ENCODE measurements at regions not wholly inside any gene's neighbourhood (a gene's known extent, or its start where the extent isn't known, plus 50 kb on each side); places are given as distances from the start of the nearest gene placed in this dataset.

DNA sequence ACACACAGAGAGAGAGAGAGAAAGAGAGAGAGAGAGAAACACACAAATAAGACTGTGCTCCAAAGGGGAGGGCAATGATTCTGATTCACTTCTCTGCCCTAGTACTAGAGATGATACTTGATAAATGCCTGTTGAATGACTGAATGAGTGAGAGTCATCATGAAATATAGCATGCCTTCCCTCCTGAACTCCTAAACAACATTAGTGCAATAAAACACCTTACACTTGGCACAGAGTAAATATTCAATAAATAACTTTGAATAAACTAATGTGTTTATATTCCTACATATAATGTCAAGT, 511.2 kb upstream of the RAG2 start:
- TF ChIP-seq CTCF (IDR thresholded peaks at IDR 0.05; ENCODE audit: extremely low read depth, low read depth, low read length), result no peak
- Histone ChIP-seq H3K79me2 (ENCODE audit: insufficient read depth, low read length) (no peaks in the 10 kb centered on the region), H3K36me3 (ENCODE audit: insufficient read depth, low read length) (no peaks in the 10 kb centered on the region), H3K9me3 (ENCODE audit: low read depth, low read length) (no peaks in the 10 kb centered on the region), H3K4me2 (ENCODE audit: insufficient read depth, low read length) (no peak overlapping the region), H3K4me3 (ENCODE audit: insufficient read depth, low read length) (no peak overlapping the region), H2AFZ (ENCODE audit: low read length) (no peak overlapping the region), H3K27me3 (ENCODE audit: insufficient read depth, low read length) (no peaks in the 10 kb centered on the region), H3K4me1 (ENCODE audit: insufficient read depth, low read length) (no peaks in the 10 kb centered on the region), H4K20me1 (ENCODE audit: insufficient read depth, low read length) (no peaks in the 10 kb centered on the region), H3K27ac (ENCODE audit: low read depth, low read length) (no peak overlapping the region)
- DNase-seq (ENCODE audit: insufficient read length, low spot score, missing footprints), result no peak

DNA sequence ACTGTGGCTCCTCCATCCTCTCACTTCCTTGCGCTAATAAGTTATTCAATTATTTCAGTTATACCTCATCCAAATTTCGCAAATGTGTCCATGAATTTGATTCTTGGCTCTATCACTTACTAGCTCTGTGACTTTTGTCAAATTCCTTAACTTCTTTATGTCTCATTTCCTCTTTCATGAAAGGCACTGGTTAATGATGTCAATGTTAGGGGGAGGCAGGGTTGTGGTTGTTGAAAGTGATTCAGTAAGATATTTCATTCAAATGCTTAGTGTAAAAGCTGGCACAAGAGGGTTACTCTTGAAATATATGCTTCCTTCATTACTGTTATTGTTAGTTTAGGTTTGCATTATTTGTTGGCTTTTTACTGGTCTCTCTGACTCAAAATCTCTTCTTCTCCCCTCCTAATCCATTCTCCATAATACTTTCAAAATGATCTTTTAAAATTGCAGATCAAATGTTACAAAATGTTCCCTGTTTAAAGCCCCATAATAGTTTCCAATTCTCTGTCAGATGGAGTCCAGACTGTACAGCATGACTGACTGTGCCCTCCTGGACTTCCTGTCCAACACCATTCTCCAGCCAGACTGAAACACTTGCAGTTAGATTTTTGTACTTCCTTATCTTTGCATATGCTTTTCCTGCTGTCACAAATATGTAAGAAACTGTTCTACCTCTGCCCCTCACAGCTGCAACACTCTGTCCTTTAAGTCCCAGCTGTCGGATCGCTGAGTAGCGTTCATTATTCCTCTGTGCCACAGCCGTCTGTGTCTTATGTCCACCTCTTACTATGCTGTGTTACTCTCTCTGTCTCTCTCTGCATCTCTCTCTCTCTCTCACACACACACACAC, 510.6 kb upstream of the RAG2 start:
- Histone ChIP-seq H4K20me1 (ENCODE audit: insufficient read depth, low read length) (no peaks in the 10 kb centered on the region), H3K9me3 (ENCODE audit: low read depth, low read length) (no peaks in the 10 kb centered on the region), H3K36me3 (ENCODE audit: insufficient read depth, low read length) (no peaks in the 10 kb centered on the region), H3K4me2 (ENCODE audit: insufficient read depth, low read length) (no peak overlapping the region), H3K4me1 (ENCODE audit: insufficient read depth, low read length) (no peaks in the 10 kb centered on the region), H3K4me3 (ENCODE audit: insufficient read depth, low read length) (no peak overlapping the region), H3K79me2 (ENCODE audit: insufficient read depth, low read length) (no peaks in the 10 kb centered on the region), H3K27ac (ENCODE audit: low read depth, low read length) (no peak overlapping the region), H2AFZ (ENCODE audit: low read length) (no peak overlapping the region), H3K27me3 (ENCODE audit: insufficient read depth, low read length) (no peaks in the 10 kb centered on the region)
- TF ChIP-seq CTCF (IDR thresholded peaks at IDR 0.05; ENCODE audit: extremely low read depth, low read depth, low read length), result no peak
- no peak for DNase-seq (ENCODE audit: insufficient read length, low spot score, missing footprints)

GRCh38 chr11:37107831-37108230, 509.8 kb upstream of the RAG2 start:
- no peak for TF ChIP-seq CTCF (IDR thresholded peaks at IDR 0.05; ENCODE audit: extremely low read depth, low read depth, low read length)
- no peaks in the 10 kb centered on the region for H3K4me1 ChIP-seq (ENCODE audit: insufficient read depth, low read length)
- no peaks in the 10 kb centered on the region for H3K27me3 ChIP-seq (ENCODE audit: insufficient read depth, low read length)
- H3K27ac ChIP-seq (ENCODE audit: low read depth, low read length), result no peak overlapping the region
- no peak for DNase-seq (ENCODE audit: insufficient read length, low spot score, missing footprints)
- no peak overlapping the region for H3K4me2 ChIP-seq (ENCODE audit: insufficient read depth, low read length)
- no peaks in the 10 kb centered on the region for H4K20me1 ChIP-seq (ENCODE audit: insufficient read depth, low read length)
- no peaks in the 10 kb centered on the region for H3K36me3 ChIP-seq (ENCODE audit: insufficient read depth, low read length)
- no peaks in the 10 kb centered on the region for H3K9me3 ChIP-seq (ENCODE audit: low read depth, low read length)
- H3K4me3 ChIP-seq (ENCODE audit: insufficient read depth, low read length), result no peak overlapping the region
- no peak overlapping the region for H2AFZ ChIP-seq (ENCODE audit: low read length)
- H3K79me2 ChIP-seq (ENCODE audit: insufficient read depth, low read length), result no peaks in the 10 kb centered on the region

DNA sequence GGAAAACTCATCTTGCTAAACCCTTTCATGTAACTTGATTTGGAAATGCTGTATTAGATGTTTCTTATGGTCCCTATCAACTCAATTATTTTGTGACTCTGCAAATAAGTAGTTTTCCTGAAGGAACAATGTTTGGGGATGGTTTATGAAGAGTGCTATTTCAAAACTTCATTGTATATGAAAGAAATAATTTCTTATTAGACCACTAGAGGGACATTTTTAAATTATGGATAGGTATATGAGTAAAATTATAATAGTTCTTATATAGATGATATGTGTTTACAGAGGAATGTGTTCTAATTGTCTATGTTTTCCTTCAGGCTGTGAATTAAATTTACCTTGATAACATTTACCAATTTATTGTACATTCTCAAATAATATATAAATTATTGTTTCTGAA, 509.4 kb upstream of the RAG2 start:
- Histone ChIP-seq H3K4me3 (ENCODE audit: insufficient read depth, low read length) (no peak overlapping the region), H3K4me1 (ENCODE audit: insufficient read depth, low read length) (no peaks in the 10 kb centered on the region), H3K27ac (ENCODE audit: low read depth, low read length) (no peak overlapping the region), H3K4me2 (ENCODE audit: insufficient read depth, low read length) (no peak overlapping the region), H3K9me3 (ENCODE audit: low read depth, low read length) (no peaks in the 10 kb centered on the region), H2AFZ (ENCODE audit: low read length) (no peak overlapping the region), H3K79me2 (ENCODE audit: insufficient read depth, low read length) (no peaks in the 10 kb centered on the region), H4K20me1 (ENCODE audit: insufficient read depth, low read length) (no peaks in the 10 kb centered on the region), H3K27me3 (ENCODE audit: insufficient read depth, low read length) (no peaks in the 10 kb centered on the region), H3K36me3 (ENCODE audit: insufficient read depth, low read length) (no peaks in the 10 kb centered on the region)
- TF ChIP-seq CTCF (IDR thresholded peaks at IDR 0.05; ENCODE audit: extremely low read depth, low read depth, low read length), result no peak
- DNase-seq (ENCODE audit: insufficient read length, low spot score, missing footprints), result no peak

All from osteoblast (primary cell).